Muscle of arm (tissue), 1 donor: ENCODE measurements at regions not wholly inside any gene's neighbourhood (a gene's known extent, or its start where the extent isn't known, plus 50 kb on each side); places are given as distances from the start of the nearest gene placed in this dataset.
"Not testable (repeated sequence)": the region's sequence is repeated elsewhere in the genome, so short reads cannot be mapped to it uniquely, and the experiment has no call there.

Experiments used
- DNase-seq: peaks from one replicate; pipeline ENCODE4 v3.0.0-alpha.2; 2013

- DNase-seq, result no peak
Observed at GRCh38 chr14:71240171-71240570, 332.9 kb downstream of the PCNX1 start.

GRCh38 chr14:71240866-71241520 lies 333.7 kb downstream of the PCNX1 start:
- DNase-seq, result no peak

- DNase-seq, result peak; percentile 55
Observed at GRCh38 chr14:71242237-71242748, 335.0 kb downstream of the PCNX1 start.

GRCh38 chr14:71243697-71244096 lies 336.4 kb downstream of the PCNX1 start:
- DNase-seq, result no peak

GRCh38 chr14:71244341-71244740 lies 337.1 kb downstream of the PCNX1 start:
- DNase-seq, result peak; percentile 35

- no peak for DNase-seq
Observed at GRCh38 chr14:71245659-71246361, 338.6 kb downstream of the PCNX1 start.

- no peak for DNase-seq
Observed at GRCh38 chr14:71246539-71246938, 339.3 kb downstream of the PCNX1 start.

- no peak for DNase-seq
Observed at GRCh38 chr14:71247106-71247505, 339.8 kb downstream of the PCNX1 start.

GRCh38 chr14:71248194-71248593 lies 340.9 kb downstream of the PCNX1 start:
- DNase-seq, result no peak

- DNase-seq, result no peak
Observed at GRCh38 chr14:71250347-71250746, 343.1 kb downstream of the PCNX1 start.

- no peak for DNase-seq
Observed at GRCh38 chr14:71250791-71251190, 343.5 kb downstream of the PCNX1 start.

- not testable (repeated sequence) for DNase-seq
Observed at GRCh38 chr14:71254091-71254719, 346.9 kb downstream of the PCNX1 start.

GRCh38 chr14:71261206-71261605 lies 353.9 kb downstream of the PCNX1 start:
- DNase-seq, result no peak

- no peak for DNase-seq
Observed at GRCh38 chr14:71262441-71262840, 355.2 kb downstream of the PCNX1 start.

- no peak for DNase-seq
Observed at GRCh38 chr14:71264260-71264659, 357.0 kb downstream of the PCNX1 start.

GRCh38 chr14:71267007-71267513 lies 359.8 kb downstream of the PCNX1 start:
- no peak for DNase-seq

GRCh38 chr14:71267691-71268090 lies 360.4 kb downstream of the PCNX1 start:
- DNase-seq, result no peak

GRCh38 chr14:71270111-71270510 lies 362.9 kb downstream of the PCNX1 start:
- no peak for DNase-seq

- DNase-seq, result no peak
Observed at GRCh38 chr14:71271166-71271945, 364.1 kb downstream of the PCNX1 start.

GRCh38 chr14:71273366-71273765 lies 366.1 kb downstream of the PCNX1 start:
- no peak for DNase-seq

- no peak for DNase-seq
Observed at GRCh38 chr14:71284048-71284447, 376.8 kb downstream of the PCNX1 start.

GRCh38 chr14:71286126-71286525 lies 378.9 kb downstream of the PCNX1 start:
- no peak for DNase-seq
